BLaER1 (cell line): ENCODE measurements at regions not wholly inside any gene's neighbourhood (a gene's known extent, or its start where the extent isn't known, plus 50 kb on each side); places are given as distances from the start of the nearest gene placed in this dataset.

ENCODE experiments used
- H3K27ac ChIP-seq: shearing (Covaris generic); formaldehyde crosslinking; 2 replicates; pipeline ENCODE4 v1.8.1; 2022
- H3K27me3 ChIP-seq: shearing (Covaris generic); formaldehyde crosslinking; 2 replicates; pipeline ENCODE4 v1.8.1; 2022
- H3K36me3 ChIP-seq: shearing (Covaris generic); formaldehyde crosslinking; 2 replicates; pipeline ENCODE4 v1.8.1; 2022
- H3K4me1 ChIP-seq: shearing (Covaris generic); formaldehyde crosslinking; 2 replicates; pipeline ENCODE4 v1.8.1; 2022
- H3K4me2 ChIP-seq: shearing (Covaris generic); formaldehyde crosslinking; 2 replicates; pipeline ENCODE4 v1.8.1; 2022
- H3K4me3 ChIP-seq: shearing (Covaris generic); formaldehyde crosslinking; 2 replicates; pipeline ENCODE4 v1.8.1; 2022
- H3K9ac ChIP-seq: shearing (Covaris generic); formaldehyde crosslinking; 2 replicates; pipeline ENCODE4 v1.8.1; 2022
- H3K9me3 ChIP-seq: shearing (Covaris generic); formaldehyde crosslinking; 2 replicates; pipeline ENCODE4 v1.8.1; 2022
- H4K20me1 ChIP-seq: shearing (Covaris generic); formaldehyde crosslinking; 2 replicates; pipeline ENCODE4 v1.8.1; 2022
- Cebpa-rat ChIP-seq: shearing (Covaris generic); IDR thresholded peaks from 2 replicates; pipeline ENCODE4 v1.8.1; 2022

DNA sequence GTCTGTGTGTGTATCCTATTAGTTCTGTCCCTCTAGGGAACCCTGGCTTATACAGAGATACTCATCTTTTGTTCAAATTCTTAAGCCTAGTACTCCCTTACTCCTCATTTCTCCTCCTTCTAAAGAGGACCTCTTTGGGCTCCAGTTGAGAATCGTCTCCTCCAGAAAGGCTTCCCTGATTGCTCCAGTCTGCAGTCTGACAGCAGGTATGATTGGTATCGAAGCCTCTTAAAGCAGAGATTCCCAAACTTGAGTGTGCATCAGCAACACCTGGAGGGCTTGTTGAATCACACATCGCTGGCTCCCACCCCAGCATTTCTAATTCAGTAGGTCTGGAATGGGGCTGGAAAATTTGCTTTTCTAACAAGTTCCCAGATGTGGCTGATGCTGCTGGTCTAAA is 60.9 kb upstream of the NMNAT3 start:
- TF ChIP-seq Cebpa-rat: no peak
- Histone ChIP-seq H3K27me3 (no peaks in the 10 kb centered on the region), H3K4me3 (no peak overlapping the region), H3K27ac (no peak overlapping the region), H3K4me1 (no peaks in the 10 kb centered on the region), H4K20me1 (no peaks in the 10 kb centered on the region), H3K9me3 (no peaks in the 10 kb centered on the region), H3K9ac (no peak overlapping the region), H3K4me2 (no peak overlapping the region), H3K36me3 (no peaks in the 10 kb centered on the region)

- no peak overlapping the region for H3K9ac ChIP-seq
- TF ChIP-seq Cebpa-rat: no peak
- no peaks in the 10 kb centered on the region for H3K27me3 ChIP-seq
- H3K4me3 ChIP-seq: no peak overlapping the region
- H3K4me1 ChIP-seq: no peaks in the 10 kb centered on the region
- H3K9me3 ChIP-seq: no peaks in the 10 kb centered on the region
- no peaks in the 10 kb centered on the region for H4K20me1 ChIP-seq
- H3K27ac ChIP-seq: no peak overlapping the region
- no peaks in the 10 kb centered on the region for H3K36me3 ChIP-seq
- H3K4me2 ChIP-seq: no peak overlapping the region
Measured at GRCh38 chr3:139737682-139738361, 60.0 kb upstream of the NMNAT3 start.

DNA sequence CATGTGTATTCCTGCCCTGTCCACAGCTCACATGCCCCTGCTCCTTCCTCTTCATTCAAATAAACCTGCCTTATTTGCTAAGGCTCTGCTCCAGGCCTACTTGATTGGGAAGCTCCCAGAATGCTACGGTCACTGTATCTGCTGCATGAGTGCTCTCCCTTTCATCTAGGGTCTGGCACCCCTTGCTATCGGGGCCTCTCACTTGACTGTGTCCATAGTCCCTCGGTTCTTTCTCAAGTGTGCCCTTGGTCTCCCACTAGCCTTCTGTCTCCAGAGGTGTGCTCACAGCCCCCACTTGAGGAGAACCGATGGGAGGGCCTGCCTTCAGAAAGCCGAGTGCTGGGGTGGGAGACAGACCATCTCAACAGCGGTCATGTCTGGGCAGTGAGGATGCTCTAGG is 57.4 kb upstream of the NMNAT3 start:
- no peaks in the 10 kb centered on the region for H3K4me1 ChIP-seq
- no peaks in the 10 kb centered on the region for H3K27me3 ChIP-seq
- H3K9ac ChIP-seq: no peak overlapping the region
- no peak for TF ChIP-seq Cebpa-rat
- no peaks in the 10 kb centered on the region for H4K20me1 ChIP-seq
- no peaks in the 10 kb centered on the region for H3K9me3 ChIP-seq
- H3K4me2 ChIP-seq: no peak overlapping the region
- H3K27ac ChIP-seq: no peak overlapping the region
- no peak overlapping the region for H3K4me3 ChIP-seq
- H3K36me3 ChIP-seq: no peaks in the 10 kb centered on the region

GRCh38 chr3:139732729-139733128 is 55.0 kb upstream of the NMNAT3 start:
- no peaks in the 10 kb centered on the region for H3K4me1 ChIP-seq
- H4K20me1 ChIP-seq: no peaks in the 10 kb centered on the region
- no peak for TF ChIP-seq Cebpa-rat
- no peaks in the 10 kb centered on the region for H3K9me3 ChIP-seq
- H3K4me2 ChIP-seq: no peak overlapping the region
- no peak overlapping the region for H3K4me3 ChIP-seq
- no peak overlapping the region for H3K27ac ChIP-seq
- H3K9ac ChIP-seq: no peak overlapping the region
- no peaks in the 10 kb centered on the region for H3K27me3 ChIP-seq
- no peaks in the 10 kb centered on the region for H3K36me3 ChIP-seq

DNA sequence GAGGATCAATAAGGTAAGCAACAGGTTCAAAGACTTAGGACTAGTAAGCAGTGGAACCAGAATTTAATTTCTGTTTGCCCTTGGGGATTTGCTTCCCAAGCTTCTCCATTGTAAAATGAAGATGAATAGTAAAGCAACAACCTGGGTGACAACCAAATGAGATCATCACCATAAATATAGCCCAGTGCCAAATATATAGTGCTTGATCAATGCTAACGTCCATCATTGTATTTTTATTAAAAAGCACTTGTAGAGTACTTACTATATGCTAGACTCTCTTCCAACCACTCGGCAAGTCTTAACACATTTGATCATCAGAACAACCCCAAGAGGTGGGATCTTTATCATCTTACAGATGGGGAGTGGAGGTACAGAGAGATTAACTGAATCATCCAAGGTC is 51.5 kb upstream of the NMNAT3 start:
- H3K27me3 ChIP-seq: no peaks in the 10 kb centered on the region
- no peaks in the 10 kb centered on the region for H4K20me1 ChIP-seq
- TF ChIP-seq Cebpa-rat: no peak
- H3K36me3 ChIP-seq: no peaks in the 10 kb centered on the region
- no peak overlapping the region for H3K27ac ChIP-seq
- no peak overlapping the region for H3K9ac ChIP-seq
- H3K4me1 ChIP-seq: no peaks in the 10 kb centered on the region
- no peak overlapping the region for H3K4me2 ChIP-seq
- H3K4me3 ChIP-seq: no peak overlapping the region
- H3K9me3 ChIP-seq: no peaks in the 10 kb centered on the region

GRCh38 chr3:139728414-139728813 is 50.6 kb upstream of the NMNAT3 start:
- no peaks in the 10 kb centered on the region for H4K20me1 ChIP-seq
- no peak overlapping the region for H3K4me2 ChIP-seq
- H3K27ac ChIP-seq: no peak overlapping the region
- no peak for TF ChIP-seq Cebpa-rat
- H3K9ac ChIP-seq: no peak overlapping the region
- H3K9me3 ChIP-seq: no peaks in the 10 kb centered on the region
- H3K4me1 ChIP-seq: no peaks in the 10 kb centered on the region
- H3K36me3 ChIP-seq: no peaks in the 10 kb centered on the region
- H3K4me3 ChIP-seq: no peak overlapping the region
- no peaks in the 10 kb centered on the region for H3K27me3 ChIP-seq
